ENCODE measurements at regions not wholly inside any gene's neighbourhood (a gene's known extent, or its start where the extent isn't known, plus 50 kb on each side); places are given as distances from the start of the nearest gene placed in this dataset.

- no peak for TF ChIP-seq CTCF (conservative IDR thresholded peaks at IDR 0.05)
- no peak overlapping the region for H3K27ac ChIP-seq
Measured at GRCh38 chr5:104739905-104740304, 1177.3 kb upstream of the NUDT12 start.

- H3K27ac ChIP-seq: no peak overlapping the region
- no peak for TF ChIP-seq CTCF (conservative IDR thresholded peaks at IDR 0.05)
Measured at GRCh38 chr5:104739503-104739902, 1176.9 kb upstream of the NUDT12 start.

- TF ChIP-seq CTCF (conservative IDR thresholded peaks at IDR 0.05): no peak
Measured at GRCh38 chr5:104736073-104736472, 1173.5 kb upstream of the NUDT12 start.

GRCh38 chr5:104734046-104734445 is 1171.5 kb upstream of the NUDT12 start:
- no peak overlapping the region for H3K27ac ChIP-seq
- no peak for TF ChIP-seq CTCF (conservative IDR thresholded peaks at IDR 0.05)

More at GRCh38 chr5:104736073-104736472, 1173.5 kb upstream of the NUDT12 start:
- H3K27ac ChIP-seq: no peak overlapping the region

GRCh38 chr5:104733063-104733669 is 1170.6 kb upstream of the NUDT12 start:
- no peak overlapping the region for H3K27ac ChIP-seq
- TF ChIP-seq CTCF (conservative IDR thresholded peaks at IDR 0.05): no peak

GRCh38 chr5:104731331-104731730 is 1168.7 kb upstream of the NUDT12 start:
- TF ChIP-seq CTCF (conservative IDR thresholded peaks at IDR 0.05): no peak
- no peak overlapping the region for H3K27ac ChIP-seq

- TF ChIP-seq CTCF (conservative IDR thresholded peaks at IDR 0.05): no peak
Measured at GRCh38 chr5:104708027-104708426, 1145.4 kb upstream of the NUDT12 start.

More at GRCh38 chr5:104708027-104708426, 1145.4 kb upstream of the NUDT12 start:
- no peak overlapping the region for H3K27ac ChIP-seq

Data from VCaP (cell line).